DND-41 (cell line): ENCODE measurements at regions not wholly inside any gene's neighbourhood (a gene's known extent, or its start where the extent isn't known, plus 50 kb on each side); places are given as distances from the start of the nearest gene placed in this dataset.

Experiments
- ATAC-seq: fragments of 200-7000 bp; cut with Tn5 transposase; 3 replicates; pipeline ENCODE4 v1.9.1; 2021; ENCODE audit warnings: low read depth; ENCODE audit not compliant: insufficient read depth
- DNase-seq: peaks from one replicate; pipeline ENCODE4 v3.0.0-alpha.2; 2020
- H2AFZ ChIP-seq: 2 replicates; pipeline ENCODE4 v1.6.0; 2012; ENCODE audit warnings: low read depth, low read length
- H3K27ac ChIP-seq: 2 replicates; pipeline ENCODE4 v1.5.1; 2012; ENCODE audit warnings: low read length, inconsistent platforms
- H3K27me3 ChIP-seq: fragments of 200-600 bp; sonication (generic); 2 replicates; pipeline ENCODE4 v1.6.0; 2012; ENCODE audit warnings: low read length, mild to moderate bottlenecking, inconsistent platforms; ENCODE audit not compliant: insufficient read depth, poor library complexity
- H3K36me3 ChIP-seq: 2 replicates; pipeline ENCODE4 v1.5.1; 2012; ENCODE audit warnings: low read length, inconsistent platforms; ENCODE audit not compliant: insufficient read depth
- H3K4me1 ChIP-seq: 2 replicates; pipeline ENCODE4 v1.5.1; 2012; ENCODE audit warnings: mild to moderate bottlenecking, low read length; ENCODE audit not compliant: insufficient read depth
- H3K4me2 ChIP-seq: 2 replicates; pipeline ENCODE4 v1.6.0; 2012; ENCODE audit warnings: mild to moderate bottlenecking, moderate library complexity, low read length, inconsistent platforms; ENCODE audit not compliant: insufficient read depth
- H3K4me3 ChIP-seq, 2 experiments: fragments of 200-600 bp in 1 of 2; shearing (Covaris generic) in 1 of 2; 2 replicates each; pipeline ENCODE4 v1.5.1; 2012 to 2016; ENCODE audit warnings: inconsistent platforms in 2 of 2, low read length in 2 of 2, mild to moderate bottlenecking in 2 of 2, low read depth in 1 of 2, moderate library complexity in 1 of 2
- H3K79me2 ChIP-seq: 2 replicates; pipeline ENCODE4 v1.6.0; 2012; ENCODE audit warnings: low read length, inconsistent platforms; ENCODE audit not compliant: insufficient read depth
- H3K9ac ChIP-seq: 2 replicates; pipeline ENCODE4 v1.6.0; 2012; ENCODE audit warnings: low read depth, mild to moderate bottlenecking, inconsistent platforms, low read length, moderate library complexity
- H3K9me3 ChIP-seq: 2 replicates; pipeline ENCODE4 v1.5.1; 2012; ENCODE audit warnings: low read length, moderate library complexity, mild to moderate bottlenecking, inconsistent platforms; ENCODE audit not compliant: insufficient read depth, severe bottlenecking
- H4K20me1 ChIP-seq: 2 replicates; pipeline ENCODE4 v1.6.0; 2012; ENCODE audit warnings: low read length; ENCODE audit not compliant: insufficient read depth
- CTCF ChIP-seq: IDR thresholded peaks from 2 replicates; pipeline ENCODE4 v1.5.1; 2012; ENCODE audit warnings: borderline replicate concordance, low read length, moderate library complexity, mild to moderate bottlenecking; ENCODE audit not compliant: poor library complexity, severe bottlenecking; ENCODE audit errors: extremely low read depth
- EZH2 ChIP-seq: IDR thresholded peaks from 3 replicates; pipeline ENCODE4 v1.6.1; 2012; ENCODE audit warnings: borderline replicate concordance, low read depth, mild to moderate bottlenecking, moderate library complexity, low read length, inconsistent platforms; ENCODE audit not compliant: severe bottlenecking

GRCh38 chr6:155881826-155882526, 426.3 kb upstream of the NOX3 start:
- H3K27me3 ChIP-seq = no peaks in the 10 kb centered on the region
- H3K36me3 ChIP-seq = no peaks in the 10 kb centered on the region
- H4K20me1 ChIP-seq = no peaks in the 10 kb centered on the region
- DNase-seq = no peak
- H3K9ac ChIP-seq = no peak overlapping the region
- H3K27ac ChIP-seq = no peak overlapping the region
- no peaks in the 10 kb centered on the region for H3K79me2 ChIP-seq
- ATAC-seq = no peak
- no peak overlapping the region for H3K4me2 ChIP-seq
- H3K9me3 ChIP-seq = no peaks in the 10 kb centered on the region
- H3K4me1 ChIP-seq = no peaks in the 10 kb centered on the region
- no peak overlapping the region for H2AFZ ChIP-seq
- TF ChIP-seq CTCF (no peak), EZH2 (no peak)
- H3K4me3 ChIP-seq = no peak overlapping the region

- no peaks in the 10 kb centered on the region for H3K36me3 ChIP-seq
- H3K9ac ChIP-seq = no peak overlapping the region
- ATAC-seq = no peak
- no peaks in the 10 kb centered on the region for H3K9me3 ChIP-seq
- H3K4me3 ChIP-seq = no peak overlapping the region
- no peak overlapping the region for H3K27ac ChIP-seq
- no peak for TF ChIP-seq EZH2
- TF ChIP-seq CTCF = no peak
- H3K79me2 ChIP-seq = no peaks in the 10 kb centered on the region
- no peaks in the 10 kb centered on the region for H3K27me3 ChIP-seq
- DNase-seq = no peak
- no peaks in the 10 kb centered on the region for H3K4me1 ChIP-seq
- H2AFZ ChIP-seq = no peak overlapping the region
- H3K4me2 ChIP-seq = no peak overlapping the region
- H4K20me1 ChIP-seq = no peaks in the 10 kb centered on the region
Observed at GRCh38 chr6:155880900-155881299, 425.3 kb upstream of the NOX3 start.

- TF ChIP-seq EZH2 (no peak), CTCF (no peak)
- Histone ChIP-seq H3K4me3 (no peak overlapping the region), H3K27me3 (no peaks in the 10 kb centered on the region), H4K20me1 (no peaks in the 10 kb centered on the region), H3K79me2 (no peaks in the 10 kb centered on the region), H3K36me3 (no peaks in the 10 kb centered on the region), H3K27ac (no peak overlapping the region), H3K4me1 (no peaks in the 10 kb centered on the region), H3K9ac (no peak overlapping the region), H3K4me2 (no peak overlapping the region), H3K9me3 (no peaks in the 10 kb centered on the region), H2AFZ (no peak overlapping the region)
- no peak for DNase-seq
- ATAC-seq = no peak
Observed at GRCh38 chr6:155872961-155873360, 417.3 kb upstream of the NOX3 start.
